SW480 (cell line): ENCODE measurements at regions not wholly inside any gene's neighbourhood (a gene's known extent, or its start where the extent isn't known, plus 50 kb on each side); places are given as distances from the start of the nearest gene placed in this dataset.
"Not testable (repeated sequence)": the region's sequence is repeated elsewhere in the genome, so short reads cannot be mapped to it uniquely, and the experiment has no call there.

Experiments
- DNase-seq: peaks from one replicate; pipeline ENCODE4 v3.0.0-alpha.2; 2016; ENCODE audit warnings: low spot score

DNA sequence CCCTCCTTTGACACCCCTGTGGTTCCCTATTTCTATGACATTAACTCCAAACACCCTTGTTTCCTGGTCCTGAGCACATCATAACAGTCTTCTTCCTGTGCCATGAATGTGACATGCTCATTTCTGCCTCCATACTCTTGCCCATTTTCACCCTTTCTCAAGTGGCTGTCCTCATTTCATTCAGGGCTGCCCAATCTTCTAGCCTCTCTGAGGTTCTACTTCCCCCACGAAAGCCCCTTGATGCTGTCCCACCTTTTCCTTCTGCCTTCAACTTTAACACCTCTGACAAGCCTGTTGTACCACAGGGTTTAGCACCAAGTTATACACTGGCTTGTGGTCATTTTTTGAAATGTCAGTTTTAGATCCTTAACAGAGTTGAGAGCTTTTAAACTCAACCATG lies 136.2 kb upstream of the BOD1L1 start:
- no peak for DNase-seq

DNA sequence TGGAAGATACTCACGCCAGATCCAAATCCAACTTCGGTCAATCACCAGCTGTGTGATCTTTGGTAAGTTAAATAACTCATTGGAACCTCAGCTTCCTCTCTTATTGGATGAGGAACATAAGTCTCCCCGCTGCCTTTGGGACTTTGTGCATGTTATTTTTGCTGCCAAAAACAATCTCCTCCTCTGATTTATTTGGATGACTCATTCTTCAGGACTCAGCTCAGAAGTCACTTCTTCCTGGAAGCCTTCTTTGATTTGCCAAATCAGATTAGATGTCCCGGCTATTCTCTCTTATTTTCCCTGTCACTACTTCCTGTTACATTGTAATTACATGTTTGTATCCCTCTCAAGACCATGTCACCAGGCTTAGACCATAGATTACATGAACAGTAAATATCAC lies 138.0 kb upstream of the BOD1L1 start:
- DNase-seq = no peak

DNA sequence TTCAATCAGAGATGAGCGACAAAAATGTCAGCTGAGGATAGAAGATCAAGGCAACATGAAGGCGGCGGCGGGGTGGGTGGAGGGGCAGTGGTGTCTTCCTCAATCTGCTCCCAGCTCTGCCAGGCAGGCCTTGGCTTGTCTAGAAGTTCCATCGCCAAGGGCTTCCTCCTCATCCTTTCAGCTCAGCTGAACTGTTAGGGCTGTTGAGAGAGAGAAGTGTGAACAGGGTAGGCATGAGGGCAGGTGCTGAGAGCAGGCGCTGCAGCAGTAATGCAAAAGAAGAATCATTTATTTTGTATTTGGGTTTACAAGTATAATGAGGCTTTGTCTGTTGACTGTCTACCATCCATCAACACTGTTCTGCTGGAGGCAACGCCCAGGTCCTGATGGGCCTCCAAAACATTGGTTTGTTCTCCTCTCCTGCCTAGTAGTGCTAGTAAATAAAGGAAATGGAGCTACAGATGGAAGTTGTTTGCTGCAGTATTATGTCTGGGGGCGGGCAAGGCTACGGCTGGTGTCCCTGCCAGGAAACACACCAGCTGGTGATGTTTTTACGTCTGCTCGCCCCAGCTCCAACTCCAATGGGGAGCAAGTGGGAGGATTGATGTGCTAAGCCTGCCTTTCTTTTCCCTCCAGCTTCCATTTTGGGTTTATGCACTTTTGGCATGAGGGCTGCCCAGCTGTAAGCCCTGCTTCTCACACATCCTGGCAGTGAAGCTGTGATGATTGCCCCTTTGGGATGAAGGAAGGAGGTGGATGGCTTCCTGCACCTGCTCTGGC lies 139.4 kb upstream of the BOD1L1 start:
- no peak for DNase-seq

DNA sequence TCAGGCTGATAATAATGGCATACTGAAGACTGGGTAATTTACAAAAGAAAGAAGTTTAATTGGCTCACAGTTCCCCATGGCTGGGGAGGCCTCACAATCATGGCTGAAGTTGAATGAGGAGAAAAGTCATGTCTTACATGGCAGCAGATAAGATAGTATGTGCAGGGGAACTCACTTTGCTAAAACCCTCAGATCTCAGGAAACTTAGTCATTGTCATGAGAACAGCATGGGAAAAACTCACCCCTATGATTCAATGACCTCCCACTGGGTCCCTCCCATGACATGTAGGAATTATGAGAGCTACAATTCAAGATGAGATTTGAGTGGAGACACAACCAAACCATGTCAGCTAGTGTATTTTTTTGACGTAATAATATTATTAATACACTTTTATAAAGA lies 149.8 kb upstream of the BOD1L1 start:
- no peak for DNase-seq

DNA sequence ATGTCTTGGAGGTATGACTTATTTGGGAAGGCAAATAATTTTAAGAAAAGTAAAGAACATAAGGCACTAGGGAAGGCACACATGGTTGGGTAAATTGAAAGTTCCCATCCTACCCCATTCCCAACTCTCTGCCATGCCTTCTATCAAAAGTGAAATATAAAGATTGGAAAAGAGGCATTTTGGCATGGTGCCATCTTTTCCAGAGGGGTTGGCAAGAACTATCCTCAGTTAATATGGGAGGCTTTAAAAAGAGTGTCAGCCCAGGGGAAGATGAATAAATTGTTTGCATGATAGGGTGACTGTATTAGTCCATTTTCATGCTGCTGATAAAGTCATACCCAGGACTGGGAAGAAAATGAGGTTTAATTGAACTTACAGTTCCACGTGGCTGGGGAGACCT lies 150.8 kb upstream of the BOD1L1 start:
- no peak for DNase-seq

DNA sequence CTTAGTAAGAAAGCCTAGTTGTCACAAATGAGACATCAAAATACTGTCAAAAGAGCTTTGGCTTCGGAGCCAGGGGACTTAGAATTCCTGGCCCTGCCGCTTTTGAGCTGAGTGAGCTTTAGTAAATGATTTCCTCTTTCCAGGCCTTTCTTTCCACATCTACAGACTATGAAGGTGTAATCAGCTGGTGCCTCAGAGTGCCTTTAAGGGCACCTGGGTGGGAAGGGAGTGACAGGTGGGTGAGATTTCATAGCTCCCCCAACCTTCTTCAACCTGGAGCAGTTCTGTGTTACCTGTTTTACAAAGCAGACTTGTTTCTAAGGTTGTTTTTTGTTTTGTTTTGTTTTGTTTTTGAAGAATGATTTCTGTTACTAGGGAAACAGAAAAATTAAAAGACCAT lies 154.7 kb upstream of the BOD1L1 start:
- no peak for DNase-seq

DNA sequence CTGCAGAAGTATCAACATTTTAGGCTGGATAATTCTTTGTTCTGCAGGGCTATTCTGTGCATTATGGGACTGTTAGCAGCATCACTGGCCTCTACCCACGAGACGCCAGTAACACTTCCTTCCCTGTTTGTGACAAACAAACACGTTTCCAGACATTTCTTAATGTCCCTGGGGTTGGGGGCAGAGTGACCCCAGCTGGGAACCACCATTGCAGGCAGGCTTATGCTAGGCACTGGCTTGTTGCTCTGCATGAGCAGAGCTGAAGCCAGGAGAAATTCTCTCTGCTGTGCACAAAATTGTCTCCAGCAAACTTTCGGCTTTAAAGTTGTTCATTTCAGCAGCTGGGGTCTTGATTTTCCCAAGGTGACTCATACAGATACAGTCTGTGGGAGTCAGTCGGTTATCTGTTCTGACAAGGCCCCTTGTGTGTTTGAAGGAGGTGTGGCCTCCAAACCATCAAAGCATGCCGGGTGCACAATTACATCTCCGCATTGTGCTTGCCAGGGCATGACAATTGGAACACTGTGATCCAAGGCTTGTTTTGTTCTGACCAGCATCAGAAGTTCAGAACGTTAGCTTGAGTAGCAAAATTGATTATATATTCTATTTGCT lies 156.4 kb upstream of the BOD1L1 start:
- peak; percentile 85 for DNase-seq

DNA sequence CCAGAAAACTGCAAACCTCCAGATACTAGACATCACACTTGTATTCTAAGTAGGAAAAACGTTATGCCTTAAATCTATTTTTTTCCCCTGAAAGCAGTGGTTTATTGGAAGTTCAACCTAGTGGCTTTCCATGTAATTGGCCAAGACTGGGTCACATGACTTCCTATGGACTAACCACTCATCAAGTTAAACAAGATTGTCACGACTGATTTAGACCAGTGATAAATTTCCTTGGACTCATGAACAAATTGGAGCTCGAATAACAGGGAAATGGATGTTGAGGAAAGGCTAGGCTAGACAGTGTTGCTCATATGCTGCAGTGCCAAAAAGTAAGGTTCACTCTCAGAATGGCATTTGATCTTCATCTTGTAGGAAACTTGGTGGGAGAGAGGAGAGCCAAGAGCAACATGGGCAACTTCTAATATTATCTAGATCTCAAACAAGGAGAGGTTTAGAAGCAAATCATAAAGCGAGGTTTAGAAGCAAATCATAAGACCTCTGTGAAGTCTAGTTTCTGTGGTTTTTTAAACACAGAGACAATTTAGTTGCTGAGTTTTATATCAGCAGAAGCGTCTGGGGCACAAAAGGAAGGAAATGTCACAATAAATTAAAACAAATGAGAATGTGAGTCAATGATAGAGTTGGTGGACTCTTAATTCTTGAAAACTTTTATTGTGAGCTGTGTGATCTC lies 165.6 kb upstream of the BOD1L1 start:
- DNase-seq = no peak

DNA sequence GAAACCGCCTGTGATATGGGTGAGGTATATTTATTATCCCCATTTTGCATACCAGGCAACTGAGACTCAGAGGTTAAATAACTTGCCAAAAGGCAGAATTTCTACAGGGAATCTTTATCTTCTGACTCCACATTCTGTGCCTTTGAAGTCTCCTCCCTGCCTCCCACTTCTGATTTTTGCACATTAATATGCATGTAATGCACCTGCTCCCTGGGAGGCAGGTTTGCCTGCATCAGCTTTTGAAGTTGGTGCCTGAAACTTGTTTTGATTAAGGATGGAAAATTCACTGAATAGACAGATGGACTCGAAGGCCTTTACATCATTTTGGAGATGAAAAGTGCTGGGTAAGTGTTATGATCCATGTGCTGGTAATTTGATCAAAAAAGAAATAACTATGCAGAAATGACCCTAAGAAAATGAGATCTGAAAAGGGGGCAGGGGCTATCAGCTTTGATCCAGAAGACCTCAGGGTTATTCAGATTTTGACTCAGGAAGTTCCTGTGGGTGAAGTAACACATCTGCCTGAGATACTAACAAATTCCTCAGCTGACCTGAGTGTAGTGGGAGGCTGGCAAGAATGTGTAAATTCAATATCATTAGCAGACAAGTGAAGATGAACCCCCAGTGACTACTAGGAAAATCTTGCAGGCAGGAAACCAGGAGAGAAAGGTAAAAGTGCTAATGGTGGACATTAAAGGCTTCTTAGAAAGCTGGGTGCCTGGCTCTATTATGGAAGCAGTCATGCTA lies 167.5 kb upstream of the BOD1L1 start:
- DNase-seq = no peak

DNA sequence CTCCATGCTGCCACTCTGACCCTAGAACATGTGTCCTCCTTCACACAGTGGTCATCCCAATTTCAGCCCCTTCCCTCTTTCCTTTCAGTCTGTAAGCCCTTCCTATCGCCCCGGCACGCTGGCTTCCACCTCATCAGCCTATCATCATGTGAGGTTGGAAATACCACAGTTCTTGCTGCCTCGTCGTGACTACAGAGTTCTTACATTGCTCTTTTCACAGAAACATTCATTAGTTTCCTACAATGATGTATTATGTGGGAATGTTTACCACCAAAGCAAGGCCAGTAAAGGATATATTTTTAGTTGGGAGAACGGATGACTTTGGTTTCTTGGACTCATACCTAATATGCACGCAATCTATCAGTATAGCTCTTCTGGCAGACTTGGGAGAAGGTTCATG lies 169.5 kb upstream of the BOD1L1 start:
- no peak for DNase-seq

DNA sequence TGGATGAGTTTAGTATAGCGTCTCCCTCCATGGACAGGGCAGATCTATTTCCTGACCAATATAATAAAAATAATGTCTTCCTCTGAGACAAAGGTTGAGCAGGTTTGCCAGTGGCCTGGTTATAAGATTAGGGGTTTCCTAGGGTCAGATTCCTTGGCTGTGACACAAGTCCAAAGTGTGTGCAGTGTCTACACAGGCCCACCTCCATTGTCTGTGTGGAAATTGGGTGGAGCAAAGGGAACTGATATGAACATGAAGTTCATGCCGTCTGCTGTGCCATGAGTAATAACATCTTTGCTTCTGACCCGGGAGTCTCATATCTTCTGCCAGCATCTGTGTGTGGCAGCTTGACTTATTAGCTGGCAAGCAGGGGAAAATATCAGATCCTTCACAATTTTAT lies 187.7 kb upstream of the BOD1L1 start:
- DNase-seq = no peak

DNA sequence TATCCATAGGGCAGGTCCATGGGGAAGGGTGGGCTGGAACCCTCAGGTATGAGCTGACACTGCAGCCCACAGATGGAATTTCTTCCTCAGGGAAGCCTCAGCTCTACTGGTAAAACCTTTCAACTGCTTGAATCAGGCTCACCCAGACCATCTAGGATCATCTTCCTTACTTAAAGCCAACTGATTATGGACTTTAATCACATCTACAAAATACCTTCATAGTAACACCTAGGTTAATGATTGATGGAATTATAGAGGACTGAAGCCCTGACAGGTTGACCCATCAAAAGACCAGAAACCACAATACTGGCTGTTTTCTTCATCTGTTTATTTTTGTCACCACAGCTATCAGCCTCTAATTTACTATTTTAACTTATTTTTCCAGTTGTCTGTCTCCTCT lies 188.9 kb upstream of the BOD1L1 start:
- peak; percentile 17 for DNase-seq

DNA sequence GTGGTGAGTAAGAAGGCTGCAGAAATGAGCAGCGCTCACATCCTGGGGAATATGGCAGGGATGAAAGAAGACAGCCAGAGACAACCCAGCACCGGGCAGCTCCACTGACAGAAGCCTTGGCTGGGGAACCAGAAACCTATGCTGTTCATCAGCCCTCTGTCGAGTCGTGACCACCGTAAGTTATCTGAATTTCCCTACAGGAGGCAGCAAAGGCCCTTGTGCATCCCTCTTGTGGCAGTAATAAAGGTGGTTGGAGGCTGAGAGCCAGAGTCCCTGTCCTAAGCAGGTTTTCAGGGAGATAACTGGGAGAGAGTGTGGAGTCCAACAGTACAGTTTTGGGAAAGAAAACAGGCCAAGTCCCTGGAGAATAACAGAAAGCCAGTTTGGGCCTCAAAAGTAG lies 194.0 kb upstream of the BOD1L1 start:
- DNase-seq = peak; percentile 13

DNA sequence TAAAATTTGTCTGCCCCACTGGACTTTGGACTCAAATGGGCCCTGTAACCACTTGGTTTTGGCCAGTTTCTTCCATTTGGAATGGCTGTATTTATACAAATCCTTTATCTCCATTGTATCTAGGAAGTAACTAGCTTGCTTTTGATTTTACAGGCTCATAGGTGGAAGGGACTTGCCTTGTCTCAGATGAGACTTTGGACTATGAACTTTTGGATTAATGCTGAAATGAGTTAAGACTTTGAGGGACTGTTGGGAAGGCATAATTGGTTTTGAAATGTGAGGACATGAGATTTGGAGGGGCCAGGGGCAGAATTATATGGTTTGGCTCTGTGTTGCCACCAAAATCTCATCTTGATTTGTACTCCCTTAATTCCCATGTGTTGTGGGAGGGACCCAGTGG lies 198.3 kb upstream of the BOD1L1 start:
- DNase-seq = not testable (repeated sequence)

DNA sequence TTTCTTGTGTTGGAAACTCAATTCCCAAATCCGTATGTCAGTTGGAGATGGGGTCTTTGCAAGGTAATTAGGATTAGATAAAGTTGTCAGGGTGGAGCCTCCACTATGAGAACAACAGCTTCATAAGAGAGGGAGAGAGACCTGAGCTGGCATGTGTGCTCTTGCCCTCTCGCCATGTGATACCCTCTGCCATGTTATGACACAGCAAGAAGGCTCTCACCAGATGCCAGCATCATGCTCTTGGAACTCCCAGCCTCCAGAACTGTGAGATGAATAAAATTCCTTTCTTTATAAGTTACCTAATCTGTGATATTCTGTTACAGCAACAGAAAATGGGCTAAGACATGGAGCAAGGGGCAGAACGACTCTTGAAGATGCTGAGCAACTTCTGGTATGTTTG lies 201.9 kb upstream of the BOD1L1 start:
- DNase-seq = no peak

DNA sequence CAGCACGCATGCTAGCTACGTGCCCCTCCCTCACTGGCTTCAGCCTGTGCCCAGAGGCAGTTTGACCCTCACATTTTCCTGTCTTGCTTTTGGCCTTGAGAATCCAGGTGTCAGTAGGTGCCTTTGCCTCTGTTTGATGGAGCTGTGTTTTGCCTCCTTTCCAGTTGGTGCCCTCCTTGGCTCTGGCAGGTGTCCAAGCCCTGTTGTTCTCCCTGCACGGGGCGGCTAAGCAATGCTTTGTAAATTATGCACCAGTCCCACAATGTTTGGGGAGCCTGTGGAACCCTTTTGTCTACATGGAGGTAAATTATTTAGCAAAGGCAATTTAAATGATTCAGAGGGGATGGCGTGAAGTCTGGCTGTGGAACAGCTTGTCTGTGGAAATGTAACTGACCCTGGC lies 202.9 kb upstream of the BOD1L1 start:
- no peak for DNase-seq

DNA sequence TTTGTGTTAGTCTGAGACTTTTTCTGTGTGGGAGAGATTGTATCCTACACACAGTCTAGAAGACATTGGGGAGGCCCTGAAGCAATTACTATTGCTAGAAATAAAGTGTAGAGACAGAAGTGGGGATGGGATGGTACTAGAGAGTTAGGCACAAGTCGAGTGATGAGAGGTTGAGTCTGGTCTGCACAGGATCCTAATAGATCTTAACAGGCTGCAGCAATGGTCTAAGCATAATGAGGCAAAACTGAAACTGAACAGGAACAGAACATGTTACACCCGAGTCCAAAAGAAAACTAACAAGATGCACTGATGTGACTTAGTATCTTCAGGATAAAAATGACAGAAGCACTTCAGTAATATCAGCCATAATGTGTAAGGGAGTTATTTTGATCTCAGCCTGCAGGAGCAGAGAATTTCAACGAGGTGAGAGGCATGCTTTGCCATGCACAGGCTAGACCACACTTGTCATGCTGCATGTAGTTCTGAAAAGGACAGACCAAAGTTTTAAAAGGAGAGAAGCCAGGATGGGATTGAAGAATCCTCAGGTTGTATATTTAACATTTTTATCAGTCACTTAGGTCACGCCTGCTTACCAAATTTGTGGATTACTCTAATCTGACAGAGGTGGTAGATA lies 205.8 kb upstream of the BOD1L1 start:
- no peak for DNase-seq

DNA sequence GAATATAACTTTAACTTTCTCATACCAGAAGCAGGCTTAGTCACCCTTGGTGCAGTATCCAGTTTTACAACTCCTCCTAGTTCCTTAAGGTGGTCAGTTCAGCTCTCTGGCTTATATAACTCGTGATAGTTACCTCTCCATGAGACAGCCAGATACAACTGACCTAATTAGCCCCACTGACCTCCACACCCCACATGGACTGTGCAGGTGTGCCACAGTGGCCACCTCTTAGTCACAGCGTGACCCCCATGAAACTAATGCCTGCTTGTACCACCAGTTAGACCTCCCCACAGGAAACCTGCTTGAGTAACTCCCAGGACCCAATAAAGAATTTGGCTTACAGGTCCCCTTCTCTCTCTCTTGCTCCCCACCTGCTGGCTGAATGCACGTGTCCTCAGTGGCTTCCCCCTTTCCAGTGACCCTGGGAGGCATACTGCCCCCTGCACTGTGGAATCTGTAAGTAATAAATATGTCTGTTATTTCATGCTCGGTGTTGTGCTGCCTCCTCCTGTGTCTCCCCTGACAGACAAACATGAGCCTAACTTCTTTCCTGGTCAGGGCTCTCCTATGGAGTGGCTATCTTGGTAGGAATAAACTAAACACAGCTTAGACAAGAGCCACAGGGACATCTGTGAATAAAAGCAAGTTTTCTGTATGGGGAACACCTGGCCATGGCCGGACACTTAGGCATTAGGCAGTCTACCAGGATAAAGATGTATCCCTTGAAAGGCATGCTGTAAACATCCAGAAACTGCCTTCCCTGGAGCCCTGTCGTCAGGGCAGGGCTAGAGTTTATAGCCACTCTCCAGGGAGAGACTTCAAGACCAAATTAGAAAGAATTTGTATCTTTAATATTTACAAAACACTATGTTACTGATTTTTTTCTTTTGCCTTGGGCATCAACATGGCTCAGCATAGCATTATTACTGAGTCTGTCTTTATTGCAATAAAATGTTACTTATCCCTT lies 209.7 kb upstream of the BOD1L1 start:
- no peak for DNase-seq

DNA sequence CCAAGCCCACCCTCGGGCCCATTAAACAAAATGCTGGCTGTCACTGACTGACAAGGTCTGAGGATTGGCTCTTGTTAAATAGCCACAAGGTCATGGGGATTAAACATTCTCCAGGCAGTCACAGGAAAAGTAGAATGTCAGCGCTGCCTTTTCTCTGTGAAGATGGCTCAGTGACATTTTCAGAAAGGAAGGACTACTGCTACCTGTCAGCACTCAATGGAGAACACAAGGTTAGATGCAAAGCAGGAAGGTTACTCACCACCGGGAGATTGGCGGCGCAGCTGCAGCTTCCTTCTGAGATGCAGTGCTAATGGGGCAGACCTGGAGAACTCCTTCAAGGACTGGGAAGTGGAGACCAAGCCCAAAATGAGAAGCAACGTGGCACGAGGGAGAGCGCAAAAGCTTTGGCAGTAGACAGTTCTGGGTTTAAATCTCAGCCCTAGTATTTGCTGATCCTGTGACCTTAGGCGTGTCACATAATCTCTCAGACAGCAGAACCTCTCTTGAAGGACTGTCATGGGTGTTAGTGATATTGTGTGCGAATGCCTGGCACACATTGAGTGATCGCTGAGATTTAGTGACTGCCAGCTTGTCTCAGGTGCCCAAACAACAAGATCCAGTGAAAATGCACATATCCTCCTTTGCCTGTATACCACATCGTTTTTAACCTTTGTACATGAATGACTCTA lies 213.1 kb upstream of the BOD1L1 start:
- DNase-seq = no peak

DNA sequence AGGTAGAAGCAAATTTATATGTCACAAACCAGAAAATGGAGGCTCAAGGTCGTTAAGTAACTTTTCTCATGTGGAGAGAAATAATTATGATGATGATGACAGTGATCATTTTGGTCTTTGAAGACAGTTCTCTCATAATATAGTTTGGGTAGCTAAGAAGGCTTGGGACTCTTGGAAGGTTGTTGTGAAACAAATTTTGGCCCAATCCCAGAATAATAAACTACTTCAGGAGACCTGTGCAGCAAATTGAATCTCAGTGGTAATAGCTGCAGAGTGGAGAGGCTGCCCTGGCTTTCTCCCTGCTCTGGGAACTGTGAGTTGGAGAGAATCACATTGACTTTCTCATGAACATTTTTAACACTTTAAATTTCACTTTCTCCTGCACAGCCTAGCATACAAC lies 217.2 kb upstream of the BOD1L1 start:
- no peak for DNase-seq
